Renal cortex interstitium (tissue), 11 donors: ENCODE measurements at regions not wholly inside any gene's neighbourhood (a gene's known extent, or its start where the extent isn't known, plus 50 kb on each side); places are given as distances from the start of the nearest gene placed in this dataset.
A peak's percentile ranks its signal among the peaks of the same experiment; 100 is the strongest.
"Not testable (repeated sequence)": the region's sequence is repeated elsewhere in the genome, so short reads cannot be mapped to it uniquely, and the experiment has no call there.

Source experiments
- DNase-seq, 11 donors: peaks; one replicate each; pipeline ENCODE4 v3.0.0-alpha.2; 2013; ENCODE audit warnings: low read depth in 9 of 11, low spot score in 4 of 11; ENCODE audit errors: extremely low read depth in 1 of 11

- not testable (repeated sequence) for DNase-seq
Measured at GRCh38 chr5:17032314-17032985, 96.4 kb upstream of the MYO10 start.

- DNase-seq = not testable (repeated sequence)
Measured at GRCh38 chr5:17034992-17035391, 98.9 kb upstream of the MYO10 start.

GRCh38 chr5:17037751-17038150 is 101.7 kb upstream of the MYO10 start:
- DNase-seq = no peak

- DNase-seq = no peak
Measured at GRCh38 chr5:17039170-17039569, 103.1 kb upstream of the MYO10 start.

GRCh38 chr5:17042041-17042440 is 106.0 kb upstream of the MYO10 start:
- DNase-seq = no peak

- DNase-seq = no peak
Measured at GRCh38 chr5:17046320-17046719, 110.2 kb upstream of the MYO10 start.

GRCh38 chr5:17050236-17050635 is 114.1 kb upstream of the MYO10 start:
- DNase-seq = no peak

- DNase-seq = no peak
Measured at GRCh38 chr5:17054911-17055310, 118.8 kb upstream of the MYO10 start.

- no peak for DNase-seq
Measured at GRCh38 chr5:17056141-17056631, 120.1 kb upstream of the MYO10 start.

GRCh38 chr5:17058438-17058837 is 122.3 kb upstream of the MYO10 start:
- DNase-seq = no peak

- no peak for DNase-seq
Measured at GRCh38 chr5:17061973-17062470, 125.9 kb upstream of the MYO10 start.

- DNase-seq = not testable (repeated sequence)
Measured at GRCh38 chr5:17062741-17063140, 126.7 kb upstream of the MYO10 start.

- DNase-seq = no peak
Measured at GRCh38 chr5:17064241-17064640, 128.2 kb upstream of the MYO10 start.

GRCh38 chr5:17065458-17065857 is 129.4 kb upstream of the MYO10 start:
- DNase-seq = no peak

GRCh38 chr5:17066026-17066425 is 129.9 kb upstream of the MYO10 start:
- DNase-seq = not testable (repeated sequence)

GRCh38 chr5:17067657-17068392 is 131.7 kb upstream of the MYO10 start:
- DNase-seq = no peak

GRCh38 chr5:17069995-17070511 is 134.0 kb upstream of the MYO10 start:
- peak in 9 of 11 donors; percentile 32 to 77 (median 66) for DNase-seq

GRCh38 chr5:17070647-17071046 is 134.6 kb upstream of the MYO10 start:
- no peak for DNase-seq

GRCh38 chr5:17075236-17075635 is 139.1 kb upstream of the MYO10 start:
- peak in 1 of 11 donors; percentile 52 for DNase-seq

- no peak for DNase-seq
Measured at GRCh38 chr5:17076272-17076671, 140.2 kb upstream of the MYO10 start.
